Glutamatergic neuron (in vitro differentiated cells): ENCODE measurements at regions not wholly inside any gene's neighbourhood (a gene's known extent, or its start where the extent isn't known, plus 50 kb on each side); places are given as distances from the start of the nearest gene placed in this dataset.
A peak's percentile ranks its signal among the peaks of the same experiment; 100 is the strongest.

ENCODE experiments used
- DNase-seq: peaks from one replicate; pipeline ENCODE4 v3.0.0; 2022
- H3K27ac Mint-ChIP-seq: one replicate; pipeline ENCODE4 v1.8.0; 2020; ENCODE audit warnings: mild to moderate bottlenecking, mixed read lengths, inconsistent platforms; ENCODE audit not compliant: unreplicated experiment
- H3K27me3 Mint-ChIP-seq: one replicate; pipeline ENCODE4 v1.8.0; 2020; ENCODE audit warnings: mild to moderate bottlenecking, moderate library complexity, mixed read lengths, inconsistent platforms; ENCODE audit not compliant: unreplicated experiment
- H3K36me3 Mint-ChIP-seq: one replicate; pipeline ENCODE4 v1.8.0; 2020; ENCODE audit warnings: mild to moderate bottlenecking, mixed read lengths, inconsistent platforms; ENCODE audit not compliant: unreplicated experiment
- H3K4me1 Mint-ChIP-seq: one replicate; pipeline ENCODE4 v1.8.0; 2020; ENCODE audit warnings: mild to moderate bottlenecking, low read depth, mixed read lengths, inconsistent platforms; ENCODE audit not compliant: unreplicated experiment
- H3K4me3 Mint-ChIP-seq: one replicate; pipeline ENCODE4 v1.8.0; 2020; ENCODE audit warnings: mild to moderate bottlenecking, mixed read lengths, inconsistent platforms; ENCODE audit not compliant: unreplicated experiment
- H3K9me3 Mint-ChIP-seq: one replicate; pipeline ENCODE4 v1.8.0; 2020; ENCODE audit warnings: mild to moderate bottlenecking, moderate library complexity, mixed read lengths, inconsistent platforms; ENCODE audit not compliant: unreplicated experiment
- CTCF ChIP-seq: fragments of 200-600 bp; sonication (generic); IDR thresholded peaks from one replicate; pipeline ENCODE4 v1.5.0; 2021; ENCODE audit not compliant: partially characterized antibody, unreplicated experiment

- H3K4me1 Mint-ChIP-seq = no peaks in the 10 kb centered on the region
- no peaks in the 10 kb centered on the region for H3K36me3 Mint-ChIP-seq
- H3K27ac Mint-ChIP-seq = no peak overlapping the region
- no peaks in the 10 kb centered on the region for H3K9me3 Mint-ChIP-seq
- no peak for DNase-seq
- H3K27me3 Mint-ChIP-seq = peaks cover 1% of the 10 kb centered on the region
- no peak for TF ChIP-seq CTCF
- no peak overlapping the region for H3K4me3 Mint-ChIP-seq
These were observed 933.7 kb upstream of the SLITRK5 start for GRCh38 chr13:86737334-86737932.

GRCh38 chr13:86741762-86742285 is 929.3 kb upstream of the SLITRK5 start:
- H3K4me3 Mint-ChIP-seq = no peak overlapping the region
- TF ChIP-seq CTCF = peak; percentile 22
- H3K9me3 Mint-ChIP-seq = no peaks in the 10 kb centered on the region
- H3K27ac Mint-ChIP-seq = no peak overlapping the region
- H3K4me1 Mint-ChIP-seq = no peaks in the 10 kb centered on the region
- no peaks in the 10 kb centered on the region for H3K36me3 Mint-ChIP-seq
- no peak for DNase-seq
- peaks cover 1% of the 10 kb centered on the region for H3K27me3 Mint-ChIP-seq

GRCh38 chr13:86757236-86757978 is 913.8 kb upstream of the SLITRK5 start:
- Mint-ChIP-seq H3K36me3 (no peaks in the 10 kb centered on the region), H3K9me3 (peaks cover 2% of the 10 kb centered on the region)
- DNase-seq = no peak

GRCh38 chr13:86758116-86758515 is 913.1 kb upstream of the SLITRK5 start:
- peaks cover 2% of the 10 kb centered on the region for H3K9me3 Mint-ChIP-seq
- no peak for DNase-seq
- H3K36me3 Mint-ChIP-seq = no peaks in the 10 kb centered on the region
- peaks cover 11% of the 10 kb centered on the region for H3K27me3 Mint-ChIP-seq
- TF ChIP-seq CTCF = no peak
- no peaks in the 10 kb centered on the region for H3K4me1 Mint-ChIP-seq
- no peak overlapping the region for H3K27ac Mint-ChIP-seq
- no peak overlapping the region for H3K4me3 Mint-ChIP-seq

More at GRCh38 chr13:86757236-86757978, 913.8 kb upstream of the SLITRK5 start:
- Mint-ChIP-seq H3K27ac (no peak overlapping the region), H3K27me3 (peaks cover 7% of the 10 kb centered on the region), H3K4me1 (no peaks in the 10 kb centered on the region), H3K4me3 (no peak overlapping the region)
- no peak for TF ChIP-seq CTCF

- H3K9me3 Mint-ChIP-seq = peaks cover 4% of the 10 kb centered on the region
- no peak for DNase-seq
- no peak overlapping the region for H3K4me3 Mint-ChIP-seq
- peaks cover 11% of the 10 kb centered on the region for H3K27me3 Mint-ChIP-seq
- H3K27ac Mint-ChIP-seq = no peak overlapping the region
- H3K4me1 Mint-ChIP-seq = no peaks in the 10 kb centered on the region
- no peaks in the 10 kb centered on the region for H3K36me3 Mint-ChIP-seq
- no peak for TF ChIP-seq CTCF
These were observed 910.6 kb upstream of the SLITRK5 start for GRCh38 chr13:86760620-86761019.
